Thyroid gland (tissue), 4 donors: ENCODE measurements at regions not wholly inside any gene's neighbourhood (a gene's known extent, or its start where the extent isn't known, plus 50 kb on each side); places are given as distances from the start of the nearest gene placed in this dataset.

ENCODE experiments used
- DNase-seq, 2 donors: peaks; one replicate each; pipeline ENCODE4 v3.0.0-alpha.2; 2019
- H3K27ac ChIP-seq, 3 donors: fragments of 200-600 bp; sonication (generic); 1 replicate in 2 of 3; 2 replicates in 1 of 3; pipeline ENCODE4 v1.5.1; 2016 to 2019; ENCODE audit warnings: mild to moderate bottlenecking in 1 of 3, moderate library complexity in 1 of 3
- H3K27me3 ChIP-seq: fragments of 200-600 bp; sonication (generic); one replicate; pipeline ENCODE4 v1.5.1; 2019
- H3K36me3 ChIP-seq, 2 donors: fragments of 200-600 bp; sonication (generic); one replicate each; pipeline ENCODE4 v1.5.1; 2016 to 2019
- H3K4me1 ChIP-seq, 2 donors: fragments of 200-600 bp; sonication (generic); one replicate each; pipeline ENCODE4 v1.5.1; 2017 to 2019
- H3K4me3 ChIP-seq, 3 donors: fragments of 200-600 bp; sonication (generic); replicated peaks in 1 of 3; 1 replicate in 2 of 3; 2 replicates in 1 of 3; pipeline ENCODE4 v1.5.1; 2016; ENCODE audit warnings: mild to moderate bottlenecking in 1 of 3
- H3K9me3 ChIP-seq: fragments of 200-600 bp; sonication (generic); one replicate; pipeline ENCODE4 v1.5.1; 2017
- POLR2A ChIP-seq, 2 donors: fragments of 450-650 bp; IDR thresholded peaks; one replicate each; pipeline ENCODE4 v1.6.1; 2017; ENCODE audit warnings: antibody characterized with exemption in 2 of 2, mild to moderate bottlenecking in 2 of 2, moderate library complexity in 1 of 2
- WGBS, 2 donors: methylation state at CpG; one replicate each; pipeline ENCODE4 v1.1.5; 2017; 5-methylcytosine and 5-hydroxymethylcytosine counted together
- intact Hi-C: fragments of 100-400 bp; cut with DNase I; formaldehyde crosslinking; loops from one replicate; pipeline ENCODE4 v1.15.1; 2023
- TF ChIP-seq, protein P1 (sequence below), 6 experiments: fragments of 200-600 bp in 3 of 6; fragments of 450-650 bp in 3 of 6; sonication (generic) in 3 of 6; IDR thresholded peaks; one replicate each; pipeline ENCODE4 v1.5.1; 2016 to 2019; ENCODE audit warnings: antibody characterized with exemption in 6 of 6, mild to moderate bottlenecking in 2 of 6, inconsistent platforms in 1 of 6, moderate library complexity in 1 of 6

DNA sequence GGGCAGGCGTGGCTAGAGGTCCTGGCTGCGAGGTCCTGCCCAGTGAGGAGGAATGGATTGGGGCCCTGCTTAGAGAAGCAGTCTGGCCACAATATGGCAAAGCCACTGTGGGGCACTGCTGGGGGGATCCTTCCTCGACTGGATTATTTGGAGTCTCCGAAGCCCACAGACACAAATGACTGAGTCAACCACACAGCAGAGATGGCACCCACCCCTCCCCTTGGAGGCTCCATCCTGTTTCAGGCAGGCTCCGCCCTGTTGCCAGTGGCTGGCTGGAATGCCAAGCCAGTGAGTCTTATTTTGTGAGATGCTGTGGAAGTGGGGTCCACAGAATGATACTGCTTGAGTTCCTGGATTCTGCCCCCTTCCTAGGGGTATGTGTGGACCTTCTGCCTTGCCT is 363.9 kb downstream of the PPP1R2C start:
- no peak for DNase-seq
- H3K4me1 ChIP-seq = no peaks in the 10 kb centered on the region
- no peak overlapping the region for H3K27ac ChIP-seq
- TF ChIP-seq, protein P1, sequence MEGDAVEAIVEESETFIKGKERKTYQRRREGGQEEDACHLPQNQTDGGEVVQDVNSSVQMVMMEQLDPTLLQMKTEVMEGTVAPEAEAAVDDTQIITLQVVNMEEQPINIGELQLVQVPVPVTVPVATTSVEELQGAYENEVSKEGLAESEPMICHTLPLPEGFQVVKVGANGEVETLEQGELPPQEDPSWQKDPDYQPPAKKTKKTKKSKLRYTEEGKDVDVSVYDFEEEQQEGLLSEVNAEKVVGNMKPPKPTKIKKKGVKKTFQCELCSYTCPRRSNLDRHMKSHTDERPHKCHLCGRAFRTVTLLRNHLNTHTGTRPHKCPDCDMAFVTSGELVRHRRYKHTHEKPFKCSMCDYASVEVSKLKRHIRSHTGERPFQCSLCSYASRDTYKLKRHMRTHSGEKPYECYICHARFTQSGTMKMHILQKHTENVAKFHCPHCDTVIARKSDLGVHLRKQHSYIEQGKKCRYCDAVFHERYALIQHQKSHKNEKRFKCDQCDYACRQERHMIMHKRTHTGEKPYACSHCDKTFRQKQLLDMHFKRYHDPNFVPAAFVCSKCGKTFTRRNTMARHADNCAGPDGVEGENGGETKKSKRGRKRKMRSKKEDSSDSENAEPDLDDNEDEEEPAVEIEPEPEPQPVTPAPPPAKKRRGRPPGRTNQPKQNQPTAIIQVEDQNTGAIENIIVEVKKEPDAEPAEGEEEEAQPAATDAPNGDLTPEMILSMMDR (IDR thresholded peaks at IDR 0.05) = no peak
- no peak for TF ChIP-seq POLR2A (IDR thresholded peaks at IDR 0.05)
- no peaks in the 10 kb centered on the region for H3K9me3 ChIP-seq
- no peaks in the 10 kb centered on the region for H3K27me3 ChIP-seq
- no peaks in the 10 kb centered on the region for H3K36me3 ChIP-seq
- no peak overlapping the region for H3K4me3 ChIP-seq
- no CpG with 5 or more reads among the region's 5 CpGs for WGBS, 2 donors
- intact Hi-C loops = no loop called here

DNA sequence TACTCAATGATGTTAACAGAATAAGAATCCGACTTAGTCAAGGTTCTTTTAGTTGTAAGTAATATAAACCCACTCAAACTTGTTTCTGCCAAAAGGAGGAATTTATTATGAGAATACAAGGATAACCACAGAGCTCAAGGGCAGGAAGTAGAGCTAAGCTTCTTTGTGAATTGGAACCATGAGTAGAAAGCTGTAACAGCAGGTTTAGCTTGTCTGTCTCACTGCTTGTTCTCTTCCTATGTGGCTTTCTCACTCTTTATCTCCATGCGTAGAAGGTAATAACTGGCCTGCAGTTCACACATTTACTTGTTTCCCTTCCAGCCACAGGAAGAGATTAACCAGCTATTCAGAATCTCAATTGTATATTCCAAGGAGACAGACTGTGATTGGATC is 378.3 kb downstream of the PPP1R2C start:
- Histone ChIP-seq H3K4me3 (no peak overlapping the region), H3K9me3 (no peaks in the 10 kb centered on the region), H3K4me1 (no peaks in the 10 kb centered on the region), H3K27me3 (no peaks in the 10 kb centered on the region), H3K27ac (no peak overlapping the region), H3K36me3 (no peaks in the 10 kb centered on the region)
- intact Hi-C loops = no loop called here
- DNase-seq = no peak
- WGBS, 2 donors = 72 to 74% methylated on average over 2 of the region's 2 CpGs
- no peak for TF ChIP-seq POLR2A (IDR thresholded peaks at IDR 0.05)
- TF ChIP-seq, protein P1 (IDR thresholded peaks at IDR 0.05) = no peak

DNA sequence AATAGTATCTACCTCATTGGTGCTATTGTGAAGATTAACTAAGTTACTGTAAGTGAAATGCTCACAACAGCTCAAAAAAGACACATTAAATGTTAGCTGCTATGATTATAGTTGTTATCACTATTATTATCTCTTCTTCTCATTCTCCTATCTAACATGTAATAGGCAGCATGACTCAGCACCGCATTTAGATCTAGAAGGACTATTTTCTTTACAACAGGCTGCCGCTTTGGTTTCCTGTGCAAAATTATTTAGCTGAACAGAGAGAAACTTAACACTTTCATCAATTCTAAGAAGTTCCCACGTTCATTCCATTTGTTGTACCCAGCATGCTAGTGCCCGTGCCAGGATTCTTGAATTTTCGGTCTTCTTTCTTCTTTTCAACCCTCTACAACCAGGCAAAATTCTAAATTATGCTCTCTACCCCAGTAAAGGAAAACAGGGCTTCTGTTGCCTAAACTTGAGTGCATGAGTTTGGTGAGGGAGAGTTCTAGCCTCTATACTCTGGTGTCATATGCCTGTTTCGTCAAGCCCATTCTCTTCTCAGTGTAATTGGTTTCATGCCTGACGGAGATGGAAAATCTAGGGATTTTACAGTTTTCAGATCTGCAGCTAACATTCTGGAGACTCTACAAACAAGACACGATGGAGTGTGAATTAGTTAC is 378.9 kb downstream of the PPP1R2C start:
- Histone ChIP-seq H3K4me3 (no peak overlapping the region), H3K27me3 (no peaks in the 10 kb centered on the region), H3K27ac (no peak overlapping the region), H3K9me3 (no peaks in the 10 kb centered on the region), H3K4me1 (no peaks in the 10 kb centered on the region), H3K36me3 (no peaks in the 10 kb centered on the region)
- intact Hi-C loops = no loop called here
- TF ChIP-seq POLR2A (IDR thresholded peaks at IDR 0.05) = no peak
- TF ChIP-seq, protein P1 (IDR thresholded peaks at IDR 0.05) = no peak
- DNase-seq = no peak
- 71 to 84% methylated on average over 8 of the region's 8 CpGs for WGBS, 2 donors

DNA sequence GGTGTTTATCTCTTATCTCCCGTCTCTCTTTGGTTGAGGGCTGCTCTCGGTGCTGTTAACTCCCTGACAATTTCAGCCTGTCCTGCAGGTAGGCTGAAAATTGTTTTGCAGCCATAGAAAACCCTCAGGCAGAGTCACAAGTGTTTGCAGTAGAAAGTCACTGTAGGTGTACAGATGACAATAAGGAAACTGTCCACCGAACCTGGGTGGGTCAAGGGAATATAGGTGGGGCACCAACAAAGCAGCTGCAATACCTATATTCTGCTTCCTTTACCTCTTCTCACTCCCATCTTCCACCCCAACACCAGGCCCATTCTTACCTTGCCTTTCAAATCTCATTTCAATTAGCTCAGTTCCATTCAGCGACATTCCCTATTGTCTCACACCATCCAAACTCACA is 381.8 kb downstream of the PPP1R2C start:
- DNase-seq = no peak
- Histone ChIP-seq H3K27ac (no peak overlapping the region), H3K36me3 (no peaks in the 10 kb centered on the region), H3K27me3 (no peaks in the 10 kb centered on the region), H3K9me3 (no peaks in the 10 kb centered on the region), H3K4me3 (no peak overlapping the region), H3K4me1 (no peaks in the 10 kb centered on the region)
- intact Hi-C loops = no loop called here
- no peak for TF ChIP-seq POLR2A (IDR thresholded peaks at IDR 0.05)
- TF ChIP-seq, protein P1 (IDR thresholded peaks at IDR 0.05) = no peak
- WGBS, 2 donors = 89 to 91% methylated on average over 4 of the region's 4 CpGs

DNA sequence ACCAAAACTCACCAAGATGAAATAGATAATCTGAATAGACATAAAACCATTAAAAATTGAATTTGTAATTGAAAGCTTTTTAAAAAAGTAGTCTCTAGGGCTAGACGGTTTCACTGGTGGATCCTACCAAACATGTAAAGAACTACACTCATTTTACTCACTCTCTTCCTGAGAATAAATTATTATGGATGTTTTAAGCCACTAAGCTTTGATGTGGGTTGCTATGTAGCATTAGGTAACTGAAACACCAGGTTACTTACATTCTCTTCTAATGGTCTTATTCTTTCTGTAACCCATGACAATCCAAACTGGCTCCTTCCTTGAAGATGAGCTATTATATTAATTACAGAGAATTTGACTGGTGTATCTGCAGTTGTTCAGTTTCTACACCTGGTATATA is 385.1 kb downstream of the PPP1R2C start:
- DNase-seq = no peak
- intact Hi-C loops = no loop called here
- 79 to 97% methylated on average over 1 of the region's 1 CpG for WGBS, 2 donors
- no peak overlapping the region for H3K27ac ChIP-seq
- no peaks in the 10 kb centered on the region for H3K27me3 ChIP-seq
- TF ChIP-seq, protein P1 (IDR thresholded peaks at IDR 0.05) = no peak
- no peak overlapping the region for H3K4me3 ChIP-seq
- H3K4me1 ChIP-seq = no peaks in the 10 kb centered on the region
- no peaks in the 10 kb centered on the region for H3K9me3 ChIP-seq
- H3K36me3 ChIP-seq = no peaks in the 10 kb centered on the region
